ENCODE measurements at regions not wholly inside any gene's neighbourhood (a gene's known extent, or its start where the extent isn't known, plus 50 kb on each side); places are given as distances from the start of the nearest gene placed in this dataset.

- no peak for TF ChIP-seq EZH2 (IDR thresholded peaks at IDR 0.05; ENCODE audit: insufficient read depth, poor library complexity, severe bottlenecking)
- TF ChIP-seq EZH2phosphoT487 (IDR thresholded peaks at IDR 0.05; ENCODE audit: insufficient read depth, low read depth): no peak
Measured at GRCh38 chr11:70694371-70694770, 296.0 kb downstream of the CTTN start.

Measured in GM23248 (cell line).